ENCODE measurements at regions not wholly inside any gene's neighbourhood (a gene's known extent, or its start where the extent isn't known, plus 50 kb on each side); places are given as distances from the start of the nearest gene placed in this dataset.

GRCh38 chr2:118231759-118232158, 143.5 kb downstream of the INSIG2 start:
- TF ChIP-seq CTCF (conservative IDR thresholded peaks at IDR 0.05; ENCODE audit: low read length) (no peak), EZH2phosphoT487 (IDR thresholded peaks at IDR 0.05; ENCODE audit: borderline replicate concordance) (no peak)
